HG03558 (cell line): ENCODE measurements at regions not wholly inside any gene's neighbourhood (a gene's known extent, or its start where the extent isn't known, plus 50 kb on each side); places are given as distances from the start of the nearest gene placed in this dataset.
A peak's percentile ranks its signal among the peaks of the same experiment; 100 is the strongest.
"Not testable (repeated sequence)": the region's sequence is repeated elsewhere in the genome, so short reads cannot be mapped to it uniquely, and the experiment has no call there.

Experiments used
- ATAC-seq: cut with Tn5 transposase; IDR thresholded peaks from one replicate; pipeline ENCODE4 v1.9.1; 2021; ENCODE audit warnings: moderate number of reproducible peaks; ENCODE audit not compliant: unreplicated experiment; ENCODE audit errors: extremely low read depth

GRCh38 chr5:128777052-128777451, 188.2 kb upstream of the SLC27A6 start:
- ATAC-seq, result peak; percentile 87

- no peak for ATAC-seq
These were observed 186.8 kb upstream of the SLC27A6 start for GRCh38 chr5:128778474-128778873.

GRCh38 chr5:128782446-128782845, 182.8 kb upstream of the SLC27A6 start:
- ATAC-seq, result no peak

- ATAC-seq, result no peak
These were observed 180.6 kb upstream of the SLC27A6 start for GRCh38 chr5:128784726-128785125.

- ATAC-seq, result no peak
These were observed 174.0 kb upstream of the SLC27A6 start for GRCh38 chr5:128791312-128791711.

GRCh38 chr5:128796506-128796905, 168.8 kb upstream of the SLC27A6 start:
- ATAC-seq, result no peak

GRCh38 chr5:128798871-128799270, 166.4 kb upstream of the SLC27A6 start:
- no peak for ATAC-seq

- no peak for ATAC-seq
These were observed 165.3 kb upstream of the SLC27A6 start for GRCh38 chr5:128799945-128800344.

- no peak for ATAC-seq
These were observed 164.9 kb upstream of the SLC27A6 start for GRCh38 chr5:128800377-128800776.

GRCh38 chr5:128813317-128814070, 151.8 kb upstream of the SLC27A6 start:
- no peak for ATAC-seq

- no peak for ATAC-seq
These were observed 150.1 kb upstream of the SLC27A6 start for GRCh38 chr5:128815201-128815600.

GRCh38 chr5:128825826-128826225, 139.5 kb upstream of the SLC27A6 start:
- ATAC-seq, result no peak

GRCh38 chr5:128826275-128826674, 139.0 kb upstream of the SLC27A6 start:
- ATAC-seq, result no peak

GRCh38 chr5:128836571-128836970, 128.7 kb upstream of the SLC27A6 start:
- no peak for ATAC-seq

- ATAC-seq, result no peak
These were observed 126.7 kb upstream of the SLC27A6 start for GRCh38 chr5:128838623-128839022.

- ATAC-seq, result no peak
These were observed 123.0 kb upstream of the SLC27A6 start for GRCh38 chr5:128842241-128842640.

- ATAC-seq, result no peak
These were observed 120.8 kb upstream of the SLC27A6 start for GRCh38 chr5:128844354-128844923.

- no peak for ATAC-seq
These were observed 115.2 kb upstream of the SLC27A6 start for GRCh38 chr5:128850049-128850448.

GRCh38 chr5:128854931-128855330, 110.4 kb upstream of the SLC27A6 start:
- no peak for ATAC-seq

- no peak for ATAC-seq
These were observed 108.1 kb upstream of the SLC27A6 start for GRCh38 chr5:128857076-128857677.

- ATAC-seq, result no peak
These were observed 106.3 kb upstream of the SLC27A6 start for GRCh38 chr5:128858995-128859394.

- ATAC-seq, result not testable (repeated sequence)
These were observed 104.1 kb upstream of the SLC27A6 start for GRCh38 chr5:128861155-128861554.
